SH-SY5Y (cell line): ENCODE measurements at regions not wholly inside any gene's neighbourhood (a gene's known extent, or its start where the extent isn't known, plus 50 kb on each side); places are given as distances from the start of the nearest gene placed in this dataset.

Experiments
- GATA2 ChIP-seq: IDR thresholded peaks from 2 replicates; pipeline ENCODE4 v1.6.1; 2011; ENCODE audit warnings: mild to moderate bottlenecking, low read depth, low read length
- GATA3 ChIP-seq: IDR thresholded peaks from 2 replicates; pipeline ENCODE4 v1.6.1; 2011; ENCODE audit warnings: low read depth, mild to moderate bottlenecking, low read length, moderate library complexity

- TF ChIP-seq GATA2: no peak
- no peak for TF ChIP-seq GATA3
Measured at GRCh38 chr2:2788076-2788475, 457.0 kb upstream of the MYT1L start.
